Thyroid gland (tissue), 4 donors: ENCODE measurements at regions not wholly inside any gene's neighbourhood (a gene's known extent, or its start where the extent isn't known, plus 50 kb on each side); places are given as distances from the start of the nearest gene placed in this dataset.

Source experiments
- POLR2A ChIP-seq, 2 donors: fragments of 450-650 bp; IDR thresholded peaks; one replicate each; pipeline ENCODE4 v1.6.1; 2017; ENCODE audit warnings: antibody characterized with exemption in 2 of 2, mild to moderate bottlenecking in 2 of 2, moderate library complexity in 1 of 2
- TF ChIP-seq, protein P1 (sequence below), 6 experiments: fragments of 200-600 bp in 3 of 6; fragments of 450-650 bp in 3 of 6; sonication (generic) in 3 of 6; IDR thresholded peaks; one replicate each; pipeline ENCODE4 v1.5.1; 2016 to 2019; ENCODE audit warnings: antibody characterized with exemption in 6 of 6, mild to moderate bottlenecking in 2 of 6, inconsistent platforms in 1 of 6, moderate library complexity in 1 of 6

DNA sequence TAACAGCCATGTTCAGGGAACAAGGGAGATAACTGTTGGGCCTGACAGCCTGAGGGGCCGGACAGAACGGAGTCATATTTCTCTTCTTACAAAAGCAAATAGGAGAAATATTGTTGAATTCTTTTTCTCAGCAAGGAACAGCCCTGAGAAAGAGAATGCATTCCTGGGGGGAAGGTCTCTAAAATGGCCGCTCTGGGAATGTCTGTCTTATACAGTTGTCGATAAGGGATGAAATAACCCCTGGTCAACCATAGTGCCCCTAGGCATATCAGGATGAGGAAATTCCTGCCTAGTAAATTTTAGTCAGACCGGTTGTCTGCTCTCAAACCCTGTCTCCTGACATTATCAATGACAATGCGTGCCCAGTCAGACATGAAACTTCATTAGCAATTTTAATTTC lies 1925.5 kb downstream of the PCDH7 start:
- TF ChIP-seq, protein P1, sequence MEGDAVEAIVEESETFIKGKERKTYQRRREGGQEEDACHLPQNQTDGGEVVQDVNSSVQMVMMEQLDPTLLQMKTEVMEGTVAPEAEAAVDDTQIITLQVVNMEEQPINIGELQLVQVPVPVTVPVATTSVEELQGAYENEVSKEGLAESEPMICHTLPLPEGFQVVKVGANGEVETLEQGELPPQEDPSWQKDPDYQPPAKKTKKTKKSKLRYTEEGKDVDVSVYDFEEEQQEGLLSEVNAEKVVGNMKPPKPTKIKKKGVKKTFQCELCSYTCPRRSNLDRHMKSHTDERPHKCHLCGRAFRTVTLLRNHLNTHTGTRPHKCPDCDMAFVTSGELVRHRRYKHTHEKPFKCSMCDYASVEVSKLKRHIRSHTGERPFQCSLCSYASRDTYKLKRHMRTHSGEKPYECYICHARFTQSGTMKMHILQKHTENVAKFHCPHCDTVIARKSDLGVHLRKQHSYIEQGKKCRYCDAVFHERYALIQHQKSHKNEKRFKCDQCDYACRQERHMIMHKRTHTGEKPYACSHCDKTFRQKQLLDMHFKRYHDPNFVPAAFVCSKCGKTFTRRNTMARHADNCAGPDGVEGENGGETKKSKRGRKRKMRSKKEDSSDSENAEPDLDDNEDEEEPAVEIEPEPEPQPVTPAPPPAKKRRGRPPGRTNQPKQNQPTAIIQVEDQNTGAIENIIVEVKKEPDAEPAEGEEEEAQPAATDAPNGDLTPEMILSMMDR (IDR thresholded peaks at IDR 0.05), result no peak
- TF ChIP-seq POLR2A (IDR thresholded peaks at IDR 0.05), result no peak
